Ammon's horn (tissue), 1 donor: ENCODE measurements at regions not wholly inside any gene's neighbourhood (a gene's known extent, or its start where the extent isn't known, plus 50 kb on each side); places are given as distances from the start of the nearest gene placed in this dataset.

Experiments
- DNase-seq: peaks from one replicate; pipeline ENCODE4 v3.0.0-alpha.2; 2016; ENCODE audit warnings: low spot score

DNA sequence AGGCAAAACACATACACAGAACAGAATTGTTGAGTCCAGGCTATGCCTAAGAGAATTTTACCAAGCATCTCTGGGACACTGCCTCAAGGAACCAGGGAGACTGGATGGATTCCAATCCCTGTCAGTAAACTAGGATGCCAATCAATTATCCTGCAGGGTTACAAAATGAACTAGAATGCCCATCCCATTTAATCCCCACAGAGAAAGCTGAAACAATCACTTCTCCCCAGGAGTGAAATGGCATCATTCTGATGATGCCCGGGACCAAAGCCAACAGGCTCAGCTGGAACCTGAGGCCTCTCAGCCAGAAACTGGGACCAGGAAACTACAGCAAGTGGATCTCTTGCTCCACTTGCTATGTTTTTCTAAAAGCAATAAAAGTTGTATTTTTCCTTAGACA, 130.0 kb upstream of the TJP1 start:
- DNase-seq = peak; percentile 88

DNA sequence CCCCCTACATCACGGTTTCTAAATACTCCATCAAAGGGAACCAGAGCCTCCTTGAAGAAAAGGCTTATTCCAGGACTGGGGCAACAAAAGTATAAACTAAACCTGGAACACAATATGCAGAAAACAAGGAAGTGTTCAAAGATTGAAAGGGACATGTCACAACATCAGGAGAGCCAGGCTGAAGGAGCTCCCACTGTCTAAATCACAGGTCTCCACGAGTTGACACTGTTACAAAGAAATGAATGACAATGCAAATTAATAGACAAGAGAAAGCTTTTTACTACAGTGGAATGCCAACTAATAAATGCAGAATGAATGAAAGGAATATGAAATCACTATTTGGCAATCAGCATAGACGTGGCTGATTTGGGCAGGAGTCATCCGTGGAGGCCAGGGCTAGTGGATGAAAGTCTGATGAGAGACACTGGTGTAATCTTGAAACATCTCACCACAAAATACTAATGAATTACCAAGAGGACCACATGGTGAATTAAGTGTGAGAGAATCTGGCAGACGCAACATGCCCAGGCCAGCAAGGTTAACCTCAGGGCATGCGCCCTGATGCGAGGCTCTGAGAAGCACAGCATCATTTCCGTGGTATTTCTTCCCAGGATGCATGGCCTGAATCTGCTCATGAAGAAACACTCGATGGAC, 123.8 kb upstream of the TJP1 start:
- DNase-seq = no peak

DNA sequence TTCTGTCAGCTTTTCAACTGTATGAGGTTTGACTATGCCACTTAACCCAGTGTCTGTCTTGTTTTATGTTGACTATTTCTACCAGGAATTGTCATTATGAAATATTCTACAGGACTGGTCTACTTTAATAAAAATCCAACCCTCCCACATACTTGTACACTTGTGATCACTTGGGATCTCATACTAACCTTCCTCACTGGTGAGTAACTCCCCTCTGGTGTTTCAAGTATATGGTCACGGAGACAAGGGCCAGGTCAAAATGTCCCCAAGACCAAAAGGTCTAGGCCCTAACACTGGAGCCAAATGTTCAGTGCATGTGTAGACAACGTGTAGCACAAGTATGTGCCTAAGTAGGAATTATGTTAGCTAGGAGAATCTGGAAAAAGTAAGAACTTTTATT, 122.7 kb upstream of the TJP1 start:
- DNase-seq = no peak

DNA sequence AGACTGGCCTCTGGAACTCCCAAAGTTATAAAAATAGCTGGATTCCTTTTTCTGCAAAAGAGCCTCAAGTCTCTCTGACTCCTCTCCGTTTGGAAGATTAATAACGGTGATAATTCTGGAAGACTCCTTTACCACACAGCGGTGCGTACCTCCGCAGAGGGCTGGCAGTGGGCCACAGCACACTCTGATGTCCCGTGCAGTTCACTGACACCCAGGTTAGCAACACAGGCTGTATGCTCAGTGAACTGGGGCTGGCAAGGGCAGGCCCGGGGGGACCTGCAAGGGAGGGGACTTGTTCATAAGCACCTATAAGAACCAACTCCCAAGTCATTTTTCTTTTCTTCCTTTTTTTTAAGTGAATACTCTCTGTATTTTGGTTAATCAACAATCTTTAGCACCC, 120.3 kb upstream of the TJP1 start:
- no peak for DNase-seq

DNA sequence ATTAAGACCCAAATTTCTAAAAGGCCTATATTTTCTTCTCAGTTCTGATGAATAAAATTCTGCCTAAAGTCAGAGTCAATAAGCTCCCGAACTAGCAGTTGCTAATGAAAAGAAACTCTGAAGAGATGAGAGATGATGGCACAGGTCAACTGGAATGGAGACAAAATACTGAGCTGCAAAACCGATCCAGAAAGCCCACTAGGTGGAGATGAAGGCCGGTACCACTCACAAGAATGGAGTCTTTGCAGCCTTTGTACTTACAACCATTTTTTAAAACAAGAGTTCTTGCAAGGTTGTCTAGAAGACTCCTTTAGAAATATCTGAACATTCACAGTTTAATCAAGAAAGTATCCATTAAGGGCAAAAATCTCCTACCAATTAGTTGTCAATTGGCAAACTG, 119.9 kb upstream of the TJP1 start:
- DNase-seq = peak; percentile 71

DNA sequence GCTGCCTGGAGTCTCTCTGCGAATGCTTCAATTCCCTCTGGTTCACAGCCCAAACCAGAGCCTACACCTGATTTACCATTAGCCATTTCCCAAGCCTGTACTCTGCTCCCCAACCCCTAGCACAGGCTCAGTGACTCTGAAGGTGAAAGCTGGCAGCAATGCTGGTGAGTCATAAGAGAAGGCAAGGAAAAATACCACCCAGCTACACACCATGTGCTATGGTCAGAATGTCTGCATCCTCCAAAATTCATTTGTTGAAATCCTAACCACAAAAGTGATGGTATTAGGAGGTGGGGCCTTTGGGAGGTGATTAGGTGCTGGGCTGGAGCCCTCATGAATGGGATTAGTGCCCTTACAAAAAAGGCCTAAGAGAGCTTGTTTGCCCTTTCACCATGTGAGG, 117.1 kb upstream of the TJP1 start:
- no peak for DNase-seq

DNA sequence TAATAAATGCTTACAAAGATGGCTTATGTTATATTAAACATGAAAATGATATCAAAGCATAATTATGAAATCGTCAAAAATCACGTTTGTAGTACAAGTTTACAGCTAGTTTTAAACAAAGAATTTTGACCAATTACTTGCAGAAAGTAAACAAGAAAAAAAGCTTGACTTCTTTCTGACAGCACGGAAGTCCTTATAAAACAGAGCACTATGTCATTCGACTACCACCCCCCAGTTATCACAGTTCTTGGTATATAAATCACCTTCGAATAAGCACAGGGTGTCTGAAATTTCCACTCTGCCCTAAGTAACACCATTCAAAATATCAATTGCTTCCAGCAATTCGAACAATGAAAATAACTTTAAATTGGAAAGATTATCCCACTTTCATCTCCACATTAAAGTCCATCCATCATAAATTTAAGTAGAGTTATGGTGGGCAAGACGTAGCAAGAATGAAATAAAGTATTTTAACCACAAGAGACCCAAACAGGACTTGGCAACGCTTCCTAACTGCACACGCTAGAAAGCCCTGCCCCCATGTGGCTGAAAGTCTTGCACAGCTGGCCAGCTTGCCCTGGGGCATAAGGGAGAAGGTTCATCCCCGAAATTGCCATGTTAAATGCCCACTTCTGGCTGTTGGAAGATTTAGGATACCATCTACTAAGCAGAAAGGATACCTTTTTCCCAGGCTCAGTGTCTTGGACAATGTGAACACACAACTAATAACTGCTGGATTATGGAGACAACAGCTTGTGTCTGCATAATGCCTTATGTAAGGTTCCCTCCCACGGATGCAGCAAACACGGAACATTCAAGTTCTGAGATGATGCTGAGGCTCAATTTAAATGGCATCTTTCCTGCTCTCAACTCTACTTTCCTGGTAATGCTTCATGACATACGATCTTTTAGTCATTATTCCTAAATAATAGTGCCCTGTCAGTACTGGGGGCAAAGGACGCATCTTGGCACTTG, 116.4 kb upstream of the TJP1 start:
- DNase-seq = peak; percentile 74

DNA sequence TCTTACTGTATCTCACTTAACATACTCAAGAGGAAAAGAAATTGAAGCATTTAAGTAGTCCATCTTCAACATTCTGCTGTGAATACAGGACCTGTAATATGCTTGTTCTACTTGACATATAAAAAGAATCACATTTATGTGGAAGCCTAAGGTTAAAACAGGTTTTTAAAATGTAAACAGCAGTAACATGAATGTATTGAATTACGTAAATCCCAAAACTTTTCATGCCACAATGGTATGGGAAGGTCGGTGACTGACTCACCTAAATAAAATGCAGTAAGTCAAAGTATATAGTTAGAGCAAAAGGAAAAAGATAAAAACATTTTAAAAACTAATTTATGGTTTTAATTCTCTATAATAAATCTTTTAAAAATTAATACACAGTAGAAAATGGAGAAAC, 115.7 kb upstream of the TJP1 start:
- no peak for DNase-seq

DNA sequence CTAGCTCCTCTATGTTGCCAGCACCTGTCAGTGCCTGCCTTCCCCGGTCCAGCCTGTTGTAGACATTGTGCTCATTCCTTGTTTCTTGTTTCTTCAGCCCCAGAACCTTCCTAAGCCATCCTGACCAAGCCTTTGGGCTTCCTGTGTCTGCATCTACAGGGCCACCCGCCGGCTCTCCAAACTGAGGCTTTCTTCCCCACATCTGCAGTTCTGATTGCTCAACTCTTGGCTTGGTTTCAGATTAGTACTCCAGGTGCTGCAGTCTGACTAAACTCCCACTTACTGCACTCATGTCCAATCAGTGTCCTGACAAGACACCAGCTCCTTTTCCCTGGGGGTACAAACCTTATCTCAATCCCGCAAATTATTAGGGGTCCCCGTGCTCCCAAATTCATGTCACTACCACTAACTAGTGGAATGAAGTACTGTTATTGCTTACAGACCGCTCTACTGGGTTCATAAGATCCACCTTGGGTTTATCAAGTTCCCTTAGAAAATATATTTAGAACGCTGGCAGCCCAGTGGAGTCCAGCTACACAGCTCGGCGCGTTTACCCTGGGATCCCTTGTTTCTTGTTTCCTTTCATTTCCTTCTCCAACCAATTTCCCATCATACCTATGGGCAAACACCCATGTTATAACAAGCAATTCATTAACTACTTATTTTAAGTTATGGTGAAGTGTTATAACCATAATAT, 114.2 kb upstream of the TJP1 start:
- DNase-seq = no peak

DNA sequence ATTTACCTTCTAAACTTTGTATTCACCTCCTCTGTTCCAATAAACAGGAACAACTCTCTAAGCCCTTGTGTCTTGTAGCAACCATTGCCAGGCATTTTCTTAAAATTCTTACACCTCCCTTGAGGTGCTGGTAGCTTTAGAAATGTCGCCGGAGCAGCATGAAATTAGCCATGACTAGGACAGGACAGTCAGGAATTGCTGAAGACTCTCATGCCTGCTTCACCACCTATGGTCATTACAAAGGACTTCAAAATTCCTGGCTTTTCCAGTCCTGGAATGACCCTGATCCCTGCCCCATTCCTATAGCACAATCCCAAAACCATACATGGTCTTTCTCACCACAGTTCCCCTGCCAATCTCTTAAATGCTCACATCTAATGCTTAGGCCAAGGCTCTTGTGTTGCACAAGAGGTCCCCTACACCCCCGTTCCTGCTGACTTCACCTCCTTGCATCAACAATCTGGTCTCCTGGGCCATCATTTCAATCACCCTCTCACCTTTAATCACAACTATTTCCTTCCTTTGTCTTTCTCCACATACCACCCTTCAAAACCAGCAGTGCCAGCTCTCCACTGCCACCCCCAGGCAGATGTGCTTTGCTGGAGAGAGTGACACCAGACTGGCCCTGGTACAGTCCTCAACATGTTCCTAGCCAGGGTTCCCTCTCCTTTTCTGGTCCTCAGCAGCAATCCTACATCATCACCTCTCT, 113.2 kb upstream of the TJP1 start:
- no peak for DNase-seq

DNA sequence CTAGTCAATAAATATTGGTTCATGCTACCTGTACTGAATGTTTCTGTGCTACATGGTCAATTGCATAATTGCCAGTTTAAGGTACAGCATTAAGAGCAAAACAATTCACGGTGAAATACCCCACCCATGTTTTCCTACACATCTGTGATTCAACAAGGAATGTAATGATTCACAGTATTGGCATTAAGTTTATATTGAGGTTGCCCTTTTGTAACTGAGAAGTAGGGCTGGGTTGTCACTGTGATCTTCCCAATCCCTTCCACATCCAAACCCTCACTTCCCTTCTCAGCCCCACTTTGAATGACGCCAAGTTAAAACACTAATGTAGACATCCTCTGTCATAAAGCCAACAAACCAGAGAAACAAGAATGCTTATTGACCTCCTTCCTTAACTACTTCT, 112.0 kb upstream of the TJP1 start:
- DNase-seq = no peak

DNA sequence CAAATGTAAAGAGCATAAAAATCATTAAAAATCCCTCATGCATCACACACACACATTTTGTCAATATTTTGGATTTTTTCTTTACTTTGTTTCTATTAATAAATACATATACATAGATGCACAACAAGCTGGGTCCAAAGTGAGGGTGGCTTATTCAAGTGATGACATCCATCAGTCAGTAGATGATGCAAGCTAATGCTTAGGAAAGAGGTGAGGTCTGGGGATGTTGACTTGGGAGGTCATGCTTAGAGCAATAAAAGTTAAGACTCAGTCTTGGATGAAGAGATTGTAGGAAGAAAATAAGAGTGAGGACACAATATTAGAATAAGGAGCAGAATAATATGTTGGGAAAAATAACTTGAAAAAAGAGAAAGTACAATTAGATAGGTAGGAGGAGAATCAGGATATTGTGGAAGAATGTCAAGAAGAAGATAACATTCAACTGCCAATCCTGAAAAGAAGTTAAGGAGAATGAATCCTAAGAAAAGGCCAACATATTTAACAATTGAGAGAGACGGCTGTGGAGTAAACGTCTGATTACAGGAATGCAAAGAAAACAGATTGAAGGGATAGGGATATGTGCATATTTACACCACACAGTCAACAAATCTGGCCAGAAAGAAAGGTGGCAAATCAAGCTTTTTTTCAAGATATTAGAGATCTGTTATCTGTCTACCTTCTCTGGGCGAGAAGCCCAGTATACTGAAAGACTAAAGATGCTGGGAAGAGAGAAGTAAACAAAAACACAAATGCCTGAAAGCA, 111.0 kb upstream of the TJP1 start:
- DNase-seq = no peak

DNA sequence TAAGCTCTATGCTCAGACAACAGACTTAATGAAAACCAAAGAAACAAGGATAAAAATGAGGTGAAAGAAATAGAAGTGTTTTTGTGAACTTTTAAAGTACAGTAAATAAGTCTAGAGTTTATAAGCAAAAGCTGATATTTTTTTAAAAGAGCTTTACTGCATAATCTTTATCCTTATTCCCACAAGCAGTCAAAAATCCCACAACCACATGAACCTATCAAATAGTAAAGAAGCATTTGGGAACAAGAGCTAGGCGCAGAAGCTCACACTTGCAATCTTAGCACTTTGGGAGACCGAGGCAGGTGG, 103.8 kb upstream of the TJP1 start:
- no peak for DNase-seq

DNA sequence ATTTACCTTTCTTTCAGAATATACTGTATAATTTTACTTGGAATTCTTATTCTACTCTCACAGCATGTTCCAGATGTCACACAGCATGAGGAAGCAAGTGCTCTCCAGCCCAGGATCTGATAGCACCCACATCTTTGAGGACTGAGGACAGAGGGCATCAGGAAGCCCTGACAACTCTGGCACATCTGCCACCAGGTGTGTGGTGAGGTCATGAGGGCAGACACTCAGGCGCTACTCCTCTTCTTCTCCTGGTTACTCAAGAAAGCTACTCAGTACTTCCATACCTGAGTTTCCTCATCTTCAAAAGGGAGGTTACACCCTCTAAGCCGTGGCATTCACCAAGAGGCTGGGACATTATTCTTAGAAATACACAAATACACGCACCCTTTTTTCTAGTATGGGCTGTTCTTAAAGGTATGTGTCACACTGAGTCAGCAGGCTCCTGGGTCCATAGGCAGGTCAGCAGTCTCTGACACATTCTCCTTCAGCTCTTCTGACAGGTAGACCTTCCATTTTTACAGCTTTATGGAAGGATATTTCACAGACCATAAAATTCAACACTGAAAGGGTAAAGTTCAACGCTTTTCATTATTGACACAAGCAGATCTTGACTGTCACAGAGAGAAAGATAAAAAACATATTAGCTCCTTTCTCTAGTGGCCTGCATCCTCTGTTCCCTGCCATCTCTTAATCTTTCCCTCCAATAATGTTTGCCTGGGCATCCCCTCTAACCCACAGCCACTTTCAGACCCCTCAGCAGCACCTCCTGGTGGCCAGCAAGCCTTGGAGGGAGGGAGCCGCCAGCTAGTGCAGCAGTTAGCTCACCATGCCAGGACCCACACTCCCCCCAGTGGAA, 103.2 kb upstream of the TJP1 start:
- DNase-seq = peak; percentile 61

DNA sequence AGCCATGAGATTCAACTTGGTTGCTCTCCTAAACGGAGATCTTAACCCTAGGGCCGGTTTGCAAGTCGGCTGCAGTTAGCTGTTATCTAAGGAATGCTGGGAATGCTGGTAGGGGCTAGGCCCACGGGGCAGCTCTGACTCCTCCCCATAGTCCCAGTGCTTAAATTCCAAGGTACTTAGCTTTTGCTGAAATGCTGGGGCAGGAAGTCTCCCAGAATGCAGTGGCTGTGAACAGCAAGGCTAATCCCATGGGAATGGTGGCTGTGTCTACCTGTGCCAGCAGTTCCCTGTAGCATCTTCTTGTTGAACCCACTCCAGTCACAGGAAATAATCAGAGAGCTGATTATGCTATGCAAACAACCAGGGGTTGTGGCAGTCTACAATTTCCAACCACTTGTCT, 102.5 kb upstream of the TJP1 start:
- DNase-seq = no peak

DNA sequence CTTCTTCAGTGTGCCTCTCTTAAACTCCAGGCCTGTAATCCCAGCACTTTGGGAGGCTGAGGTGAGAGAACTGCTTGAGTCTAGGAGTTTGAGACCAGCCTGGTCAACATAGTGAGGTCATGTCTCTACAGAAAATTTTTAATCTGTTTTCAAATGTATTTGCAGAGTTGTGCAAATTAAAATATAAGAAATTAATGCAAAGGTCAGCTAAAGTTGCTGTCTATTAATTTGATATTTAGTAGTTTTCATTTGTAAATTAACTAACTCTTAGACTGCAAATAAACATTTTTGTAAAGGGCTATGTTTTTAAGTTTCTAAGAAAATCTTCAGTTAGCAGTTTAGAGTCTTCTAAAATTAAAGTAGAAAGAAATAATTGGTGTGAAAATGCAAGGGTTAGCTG, 99.9 kb upstream of the TJP1 start:
- no peak for DNase-seq

DNA sequence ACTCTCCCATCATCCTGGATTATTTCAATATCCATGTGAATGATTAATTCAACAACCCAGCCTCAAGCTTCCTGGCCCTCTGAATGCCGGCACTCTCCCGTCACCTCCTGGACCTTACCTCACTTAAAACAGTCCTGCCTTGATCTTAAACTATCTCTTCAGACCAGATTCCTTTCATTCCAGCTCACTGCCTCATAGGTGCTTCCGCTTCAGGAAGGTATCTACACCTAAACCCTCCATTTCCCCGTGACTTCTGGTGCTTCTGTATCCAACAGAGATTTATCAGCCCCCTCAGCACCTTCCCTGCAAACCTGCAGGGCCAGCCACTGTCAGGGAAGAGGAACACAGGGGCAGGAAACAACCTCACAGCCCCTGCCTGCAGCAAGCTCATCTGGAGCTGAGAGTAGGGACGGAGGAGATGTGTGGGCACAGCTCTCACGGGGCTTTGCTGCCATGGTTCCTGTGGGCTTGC, 98.9 kb upstream of the TJP1 start:
- no peak for DNase-seq

DNA sequence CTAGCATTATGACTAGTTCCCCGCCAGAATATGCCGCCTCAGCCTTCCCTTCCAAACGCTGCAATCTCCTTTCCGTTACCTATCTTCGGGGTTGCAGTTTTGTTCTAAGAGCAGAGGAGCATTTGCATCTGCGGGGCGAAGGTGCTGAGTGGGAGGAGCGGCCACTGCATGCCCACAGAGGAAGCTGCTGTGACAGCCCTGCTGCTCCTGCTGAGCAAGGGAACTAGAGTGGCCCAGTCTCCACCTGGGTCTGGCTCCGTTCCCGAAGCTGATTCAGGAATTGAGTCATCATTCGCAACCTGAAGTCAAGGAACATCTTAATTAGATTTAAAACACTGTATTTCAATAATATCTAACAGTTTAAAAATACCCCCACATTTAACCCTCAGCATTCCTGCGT, 98.2 kb upstream of the TJP1 start:
- no peak for DNase-seq

DNA sequence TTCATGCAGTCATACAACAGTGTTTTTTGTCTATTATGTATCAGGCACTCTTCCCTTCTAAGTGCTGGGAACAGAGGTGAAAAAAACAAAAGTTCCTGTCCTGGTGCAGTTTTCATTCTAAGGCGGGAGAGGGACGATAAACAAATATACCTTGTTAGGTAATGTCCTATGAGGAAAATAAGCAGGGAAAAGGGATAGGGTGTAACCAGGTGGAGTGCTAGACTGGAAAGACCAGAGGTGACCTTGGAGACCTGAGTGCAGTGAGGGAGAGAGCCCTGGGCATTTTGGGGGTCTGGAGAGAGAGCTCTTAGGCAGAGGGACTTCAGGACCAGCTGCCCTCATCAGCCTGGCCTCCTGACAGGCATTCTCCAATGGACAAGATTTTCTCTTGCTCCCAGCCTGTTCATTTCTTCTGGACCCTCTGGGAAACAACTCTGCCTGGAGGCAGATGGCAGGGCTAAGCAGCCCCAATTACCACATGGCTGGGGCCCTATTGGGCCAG, 97.2 kb upstream of the TJP1 start:
- DNase-seq = no peak
